Right atrium auricular region (tissue), 2 donors: ENCODE measurements at regions not wholly inside any gene's neighbourhood (a gene's known extent, or its start where the extent isn't known, plus 50 kb on each side); places are given as distances from the start of the nearest gene placed in this dataset.

Experiments used
- DNase-seq: peaks from one replicate; pipeline ENCODE4 v3.0.0-alpha.2; 2019; ENCODE audit warnings: low spot score
- H3K27ac ChIP-seq, 2 donors: fragments of 200-600 bp; sonication (generic); 1 replicate in 1 of 2; 2 replicates in 1 of 2; pipeline ENCODE4 v1.5.1; 2016 to 2019
- H3K27me3 ChIP-seq, 2 donors: fragments of 200-600 bp; sonication (generic); one replicate each; pipeline versions ENCODE4 v1.5.1 to v1.6.0; 2017 to 2019
- H3K36me3 ChIP-seq: fragments of 200-600 bp; sonication (generic); one replicate; pipeline ENCODE4 v1.5.1; 2016
- H3K4me1 ChIP-seq, 2 donors: fragments of 200-600 bp; sonication (generic); one replicate each; pipeline versions ENCODE4 v1.5.1 to v1.6.0; 2017 to 2019
- H3K4me3 ChIP-seq, 2 donors: fragments of 200-600 bp; sonication (generic); 1 replicate in 1 of 2; 2 replicates in 1 of 2; pipeline ENCODE4 v1.5.1; 2017 to 2019; ENCODE audit warnings: mild to moderate bottlenecking in 1 of 2, moderate library complexity in 1 of 2
- H3K9me3 ChIP-seq, 2 donors: fragments of 200-600 bp; sonication (generic); one replicate each; pipeline ENCODE4 v1.5.1; 2019
- CTCF ChIP-seq, 2 donors: fragments of 200-600 bp; sonication (generic); IDR thresholded peaks; one replicate each; pipeline ENCODE4 v1.5.1; 2019; ENCODE audit warnings: antibody characterized with exemption in 2 of 2

GRCh38 chr7:63072806-63073205, 925.8 kb upstream of the ZNF722 start:
- no peaks in the 10 kb centered on the region for H3K27me3 ChIP-seq
- peak; percentile 43 for DNase-seq
- H3K4me1 ChIP-seq = no peaks in the 10 kb centered on the region
- no peak overlapping the region for H3K4me3 ChIP-seq
- peaks cover 0 to 15% of the 10 kb centered on the region in 2 donors for H3K9me3 ChIP-seq
- H3K27ac ChIP-seq = no peak overlapping the region
- H3K36me3 ChIP-seq = no peaks in the 10 kb centered on the region
- TF ChIP-seq CTCF (IDR thresholded peaks at IDR 0.05) = no peak

- Histone ChIP-seq H3K4me1 (no peaks in the 10 kb centered on the region), H3K4me3 (no peak overlapping the region), H3K36me3 (no peaks in the 10 kb centered on the region), H3K27me3 (no peaks in the 10 kb centered on the region), H3K27ac (no peak overlapping the region), H3K9me3 (peaks cover 0 to 14% of the 10 kb centered on the region in 2 donors)
- DNase-seq = peak; percentile 38
- TF ChIP-seq CTCF (IDR thresholded peaks at IDR 0.05) = no peak
These were observed 925.4 kb upstream of the ZNF722 start for GRCh38 chr7:63073286-63073685.

- TF ChIP-seq CTCF (IDR thresholded peaks at IDR 0.05) = no peak
- no peaks in the 10 kb centered on the region for H3K36me3 ChIP-seq
- H3K27ac ChIP-seq = no peak overlapping the region
- H3K27me3 ChIP-seq = no peaks in the 10 kb centered on the region
- H3K4me3 ChIP-seq = no peak overlapping the region
- DNase-seq = peak; percentile 30
- H3K9me3 ChIP-seq = peaks cover 0 to 14% of the 10 kb centered on the region in 2 donors
- no peaks in the 10 kb centered on the region for H3K4me1 ChIP-seq
These were observed 924.9 kb upstream of the ZNF722 start for GRCh38 chr7:63073736-63074135.

- Histone ChIP-seq H3K9me3 (peaks cover 0 to 40% of the 10 kb centered on the region in 2 donors), H3K4me1 (no peaks in the 10 kb centered on the region), H3K27ac (no peak overlapping the region), H3K36me3 (no peaks in the 10 kb centered on the region), H3K27me3 (no peaks in the 10 kb centered on the region), H3K4me3 (no peak overlapping the region)
- TF ChIP-seq CTCF (IDR thresholded peaks at IDR 0.05) = no peak
- DNase-seq = no peak
These were observed 920.8 kb upstream of the ZNF722 start for GRCh38 chr7:63077841-63078240.

GRCh38 chr7:63080406-63080805, 918.2 kb upstream of the ZNF722 start:
- Histone ChIP-seq H3K4me1 (no peaks in the 10 kb centered on the region), H3K27ac (no peak overlapping the region), H3K4me3 (no peak overlapping the region), H3K36me3 (no peaks in the 10 kb centered on the region), H3K9me3 (peaks cover 0 to 60% of the 10 kb centered on the region in 2 donors), H3K27me3 (no peaks in the 10 kb centered on the region)
- DNase-seq = no peak
- no peak for TF ChIP-seq CTCF (IDR thresholded peaks at IDR 0.05)

- no peaks in the 10 kb centered on the region for H3K36me3 ChIP-seq
- DNase-seq = no peak
- no peak overlapping the region for H3K4me3 ChIP-seq
- peaks cover 0 to 65% of the 10 kb centered on the region in 2 donors for H3K9me3 ChIP-seq
- no peaks in the 10 kb centered on the region for H3K27me3 ChIP-seq
- H3K27ac ChIP-seq = no peak overlapping the region
- no peak for TF ChIP-seq CTCF (IDR thresholded peaks at IDR 0.05)
- H3K4me1 ChIP-seq = no peaks in the 10 kb centered on the region
These were observed 917.8 kb upstream of the ZNF722 start for GRCh38 chr7:63080831-63081230.
